Liver (tissue), 8 donors: ENCODE measurements at regions not wholly inside any gene's neighbourhood (a gene's known extent, or its start where the extent isn't known, plus 50 kb on each side); places are given as distances from the start of the nearest gene placed in this dataset.

Source experiments
- DNase-seq: peaks from one replicate; pipeline ENCODE4 v3.0.0-alpha.2; 2017; ENCODE audit warnings: low spot score
- H3K27ac ChIP-seq, 2 donors: one replicate each; pipeline ENCODE4 v1.7.0; 2013; ENCODE audit warnings: inconsistent platforms in 2 of 2, low read length in 2 of 2, control low read depth in 1 of 2, low read depth in 1 of 2, mild to moderate bottlenecking in 1 of 2
- H3K27me3 ChIP-seq, 4 donors: one replicate each; pipeline versions ENCODE4 v1.6.1 to v1.7.0; 2013; ENCODE audit warnings: low read length in 3 of 4, inconsistent platforms in 1 of 4, mild to moderate bottlenecking in 1 of 4, moderate library complexity in 1 of 4; ENCODE audit not compliant: control insufficient read depth in 4 of 4, insufficient read depth in 4 of 4
- H3K36me3 ChIP-seq, 4 donors: one replicate each; pipeline versions ENCODE4 v1.6.1 to v1.7.0; 2013; ENCODE audit warnings: low read length in 3 of 4, mild to moderate bottlenecking in 3 of 4, low read depth in 1 of 4, moderate library complexity in 1 of 4; ENCODE audit not compliant: control insufficient read depth in 4 of 4, insufficient read depth in 3 of 4
- H3K4me1 ChIP-seq, 4 donors: one replicate each; pipeline versions ENCODE4 v1.6.1 to v1.7.0; 2013; ENCODE audit warnings: low read length in 3 of 4, mild to moderate bottlenecking in 3 of 4, moderate library complexity in 1 of 4; ENCODE audit not compliant: control insufficient read depth in 4 of 4, insufficient read depth in 4 of 4
- H3K4me3 ChIP-seq, 3 donors: one replicate each; pipeline versions ENCODE4 v1.6.1 to v1.7.0; 2013; ENCODE audit warnings: low read length in 3 of 3, control low read depth in 1 of 3, low read depth in 1 of 3, mild to moderate bottlenecking in 1 of 3
- H3K9ac ChIP-seq, 2 donors: one replicate each; pipeline ENCODE4 v1.7.0; 2013; ENCODE audit warnings: low read length in 2 of 2, mild to moderate bottlenecking in 2 of 2, moderate library complexity in 2 of 2, control low read depth in 1 of 2, low read depth in 1 of 2
- H3K9me3 ChIP-seq, 4 donors: one replicate each; pipeline versions ENCODE4 v1.6.1 to v1.7.0; 2013; ENCODE audit warnings: low read length in 3 of 4; ENCODE audit not compliant: control insufficient read depth in 4 of 4
- EGR1 ChIP-seq, 2 donors: IDR thresholded peaks; 2 replicates each; pipeline ENCODE4 v1.6.1; 2016 to 2018; ENCODE audit warnings: antibody characterized with exemption in 2 of 2, low read depth in 2 of 2
- FOXA1 ChIP-seq: IDR thresholded peaks from 2 replicates; pipeline ENCODE4 v1.6.1; 2016; ENCODE audit warnings: antibody characterized with exemption
- GABPA ChIP-seq, 2 donors: IDR thresholded peaks in 1 of 2; conservative IDR thresholded peaks in 1 of 2; 2 replicates each; pipeline ENCODE4 v1.6.1; 2016; ENCODE audit warnings: antibody characterized with exemption in 2 of 2, mild to moderate bottlenecking in 1 of 2, moderate library complexity in 1 of 2
- HNF4G ChIP-seq: IDR thresholded peaks from 2 replicates; pipeline ENCODE4 v1.6.1; 2016; ENCODE audit warnings: antibody characterized with exemption
- NR2F2 ChIP-seq: IDR thresholded peaks from 2 replicates; pipeline ENCODE4 v1.6.1; 2016; ENCODE audit warnings: antibody characterized with exemption
- RAD21 ChIP-seq, 2 donors: IDR thresholded peaks; 2 replicates each; pipeline ENCODE4 v1.6.1; 2016; ENCODE audit warnings: antibody characterized with exemption in 2 of 2, mild to moderate bottlenecking in 2 of 2
- SP1 ChIP-seq: IDR thresholded peaks from 2 replicates; pipeline ENCODE4 v1.6.1; 2018; ENCODE audit warnings: antibody characterized with exemption, mild to moderate bottlenecking
- TAF1 ChIP-seq: conservative IDR thresholded peaks from 2 replicates; pipeline ENCODE4 v1.6.1; 2016; ENCODE audit warnings: antibody characterized with exemption, mild to moderate bottlenecking
- YY1 ChIP-seq: IDR thresholded peaks from 2 replicates; pipeline ENCODE4 v1.6.1; 2016; ENCODE audit warnings: antibody characterized with exemption, mild to moderate bottlenecking
- WGBS: extraction: QIAGEN DNeasy Blood & Tissue Kit; methylation state at CpG from one replicate; pipeline ENCODE4 v1.1.7; 2013; 5-methylcytosine and 5-hydroxymethylcytosine counted together
- TF ChIP-seq, protein P1 (sequence below): fragments of 150-350 bp; IDR thresholded peaks from 2 replicates; pipeline ENCODE4 v1.5.1; 2017; ENCODE audit warnings: improper control_type of control experiment, low read depth, low read length; ENCODE audit not compliant: missing input control
- TF ChIP-seq, protein P2 (sequence below): IDR thresholded peaks from 2 replicates; pipeline ENCODE4 v1.6.1; 2016; ENCODE audit warnings: antibody characterized with exemption
- TF ChIP-seq, protein P3 (sequence below): IDR thresholded peaks from 2 replicates; pipeline ENCODE4 v1.6.1; 2016; ENCODE audit warnings: antibody characterized with exemption, mild to moderate bottlenecking
- donor health status: healthy.
- donor health status: healthy.
- donor health status: healthy.
- donor health status: healthy.
- donor health status: healthy.

DNA sequence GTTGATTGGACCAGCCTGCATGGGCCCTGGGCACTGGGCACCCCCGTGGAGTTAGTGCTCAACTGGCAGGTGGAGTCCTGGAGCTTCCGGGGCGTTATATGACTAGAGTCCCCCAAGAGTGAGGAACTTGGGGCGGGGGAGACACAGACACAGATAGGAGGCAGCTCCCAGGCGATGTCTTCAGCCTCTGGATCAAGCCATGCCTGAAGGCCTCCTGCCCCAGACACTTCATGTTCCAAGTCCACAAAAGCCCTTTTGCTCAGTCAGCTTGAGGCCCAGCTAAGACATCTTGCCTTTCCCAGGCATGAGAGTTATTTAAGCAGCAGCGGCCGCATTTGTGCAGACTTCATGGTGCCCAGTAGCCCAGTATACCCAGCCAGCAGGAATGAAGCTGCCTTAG, 136.6 kb upstream of the CIBAR2 start (continued):
- TF ChIP-seq, protein P1, sequence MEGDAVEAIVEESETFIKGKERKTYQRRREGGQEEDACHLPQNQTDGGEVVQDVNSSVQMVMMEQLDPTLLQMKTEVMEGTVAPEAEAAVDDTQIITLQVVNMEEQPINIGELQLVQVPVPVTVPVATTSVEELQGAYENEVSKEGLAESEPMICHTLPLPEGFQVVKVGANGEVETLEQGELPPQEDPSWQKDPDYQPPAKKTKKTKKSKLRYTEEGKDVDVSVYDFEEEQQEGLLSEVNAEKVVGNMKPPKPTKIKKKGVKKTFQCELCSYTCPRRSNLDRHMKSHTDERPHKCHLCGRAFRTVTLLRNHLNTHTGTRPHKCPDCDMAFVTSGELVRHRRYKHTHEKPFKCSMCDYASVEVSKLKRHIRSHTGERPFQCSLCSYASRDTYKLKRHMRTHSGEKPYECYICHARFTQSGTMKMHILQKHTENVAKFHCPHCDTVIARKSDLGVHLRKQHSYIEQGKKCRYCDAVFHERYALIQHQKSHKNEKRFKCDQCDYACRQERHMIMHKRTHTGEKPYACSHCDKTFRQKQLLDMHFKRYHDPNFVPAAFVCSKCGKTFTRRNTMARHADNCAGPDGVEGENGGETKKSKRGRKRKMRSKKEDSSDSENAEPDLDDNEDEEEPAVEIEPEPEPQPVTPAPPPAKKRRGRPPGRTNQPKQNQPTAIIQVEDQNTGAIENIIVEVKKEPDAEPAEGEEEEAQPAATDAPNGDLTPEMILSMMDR, result no peak
- TF ChIP-seq GABPA (IDR thresholded peaks at IDR 0.05 in 1 of 2, conservative IDR thresholded peaks at IDR 0.05 in 1 of 2), result no peak
- no peak for TF ChIP-seq FOXA1
- TF ChIP-seq YY1, result no peak
- TF ChIP-seq TAF1, result no peak

DNA sequence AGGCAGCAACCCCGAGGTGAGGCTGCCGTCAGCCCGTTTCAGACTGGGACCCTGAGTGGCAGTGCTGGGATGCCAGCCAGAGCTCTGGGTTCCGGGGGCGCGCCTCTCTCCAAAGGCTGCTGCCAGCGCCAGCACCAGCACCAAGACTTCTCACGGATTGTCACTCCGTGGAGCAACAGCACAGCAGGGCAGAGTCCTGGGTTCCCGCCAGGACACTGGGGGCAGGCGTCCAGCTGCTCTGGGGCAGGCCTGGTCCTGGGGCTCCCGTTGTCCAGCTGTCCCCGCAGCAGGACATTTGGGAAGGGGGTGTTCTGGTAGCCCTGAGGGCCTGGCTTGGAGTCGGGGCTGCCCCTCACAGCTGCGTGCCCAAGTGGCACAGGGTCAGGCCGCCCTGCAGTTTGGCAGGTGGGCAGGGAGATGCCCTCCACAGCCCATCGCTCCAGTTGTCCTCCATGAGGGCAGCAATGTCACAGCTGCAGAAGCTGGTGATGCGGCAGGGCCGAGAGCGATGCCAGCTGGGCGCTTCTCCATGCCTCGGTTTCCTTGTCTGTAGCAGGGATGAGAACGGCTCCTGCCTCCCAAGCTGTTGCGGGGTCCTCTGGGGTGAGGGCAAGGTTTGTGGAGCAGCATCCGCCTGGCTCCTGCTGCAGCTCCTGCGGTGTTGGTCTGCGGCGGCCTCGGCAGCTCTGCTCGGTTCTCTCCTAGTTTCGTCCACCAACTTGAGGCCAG, 137.3 kb upstream of the CIBAR2 start:
- no peak for TF ChIP-seq RAD21 (IDR thresholded peaks at IDR 0.05)
- TF ChIP-seq TAF1, result no peak
- TF ChIP-seq, protein P2, sequence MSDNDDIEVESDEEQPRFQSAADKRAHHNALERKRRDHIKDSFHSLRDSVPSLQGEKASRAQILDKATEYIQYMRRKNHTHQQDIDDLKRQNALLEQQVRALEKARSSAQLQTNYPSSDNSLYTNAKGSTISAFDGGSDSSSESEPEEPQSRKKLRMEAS, result no peak
- TF ChIP-seq, protein P3, sequence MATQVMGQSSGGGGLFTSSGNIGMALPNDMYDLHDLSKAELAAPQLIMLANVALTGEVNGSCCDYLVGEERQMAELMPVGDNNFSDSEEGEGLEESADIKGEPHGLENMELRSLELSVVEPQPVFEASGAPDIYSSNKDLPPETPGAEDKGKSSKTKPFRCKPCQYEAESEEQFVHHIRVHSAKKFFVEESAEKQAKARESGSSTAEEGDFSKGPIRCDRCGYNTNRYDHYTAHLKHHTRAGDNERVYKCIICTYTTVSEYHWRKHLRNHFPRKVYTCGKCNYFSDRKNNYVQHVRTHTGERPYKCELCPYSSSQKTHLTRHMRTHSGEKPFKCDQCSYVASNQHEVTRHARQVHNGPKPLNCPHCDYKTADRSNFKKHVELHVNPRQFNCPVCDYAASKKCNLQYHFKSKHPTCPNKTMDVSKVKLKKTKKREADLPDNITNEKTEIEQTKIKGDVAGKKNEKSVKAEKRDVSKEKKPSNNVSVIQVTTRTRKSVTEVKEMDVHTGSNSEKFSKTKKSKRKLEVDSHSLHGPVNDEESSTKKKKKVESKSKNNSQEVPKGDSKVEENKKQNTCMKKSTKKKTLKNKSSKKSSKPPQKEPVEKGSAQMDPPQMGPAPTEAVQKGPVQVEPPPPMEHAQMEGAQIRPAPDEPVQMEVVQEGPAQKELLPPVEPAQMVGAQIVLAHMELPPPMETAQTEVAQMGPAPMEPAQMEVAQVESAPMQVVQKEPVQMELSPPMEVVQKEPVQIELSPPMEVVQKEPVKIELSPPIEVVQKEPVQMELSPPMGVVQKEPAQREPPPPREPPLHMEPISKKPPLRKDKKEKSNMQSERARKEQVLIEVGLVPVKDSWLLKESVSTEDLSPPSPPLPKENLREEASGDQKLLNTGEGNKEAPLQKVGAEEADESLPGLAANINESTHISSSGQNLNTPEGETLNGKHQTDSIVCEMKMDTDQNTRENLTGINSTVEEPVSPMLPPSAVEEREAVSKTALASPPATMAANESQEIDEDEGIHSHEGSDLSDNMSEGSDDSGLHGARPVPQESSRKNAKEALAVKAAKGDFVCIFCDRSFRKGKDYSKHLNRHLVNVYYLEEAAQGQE, result no peak
- no peak for TF ChIP-seq FOXA1
- no peak for TF ChIP-seq YY1
- no peak for TF ChIP-seq EGR1 (IDR thresholded peaks at IDR 0.05; ENCODE audit: low read depth in 2 of 2)
- TF ChIP-seq NR2F2, result no peak
- TF ChIP-seq HNF4G, result no peak
- TF ChIP-seq SP1, result no peak
- TF ChIP-seq, protein P1, result no peak
- Histone ChIP-seq H3K9me3 (no peaks in the 10 kb centered on the region), H3K27me3 (no peaks in the 10 kb centered on the region), H3K9ac (no peak overlapping the region), H3K4me3 (no peak overlapping the region), H3K4me1 (peaks cover 1 to 36% (median 16%) of the 10 kb centered on the region in 4 donors), H3K27ac (no peak overlapping the region), H3K36me3 (no peaks in the 10 kb centered on the region)
- DNase-seq, result no peak
- 78% methylated on average over 31 of the region's 31 CpGs for WGBS

DNA sequence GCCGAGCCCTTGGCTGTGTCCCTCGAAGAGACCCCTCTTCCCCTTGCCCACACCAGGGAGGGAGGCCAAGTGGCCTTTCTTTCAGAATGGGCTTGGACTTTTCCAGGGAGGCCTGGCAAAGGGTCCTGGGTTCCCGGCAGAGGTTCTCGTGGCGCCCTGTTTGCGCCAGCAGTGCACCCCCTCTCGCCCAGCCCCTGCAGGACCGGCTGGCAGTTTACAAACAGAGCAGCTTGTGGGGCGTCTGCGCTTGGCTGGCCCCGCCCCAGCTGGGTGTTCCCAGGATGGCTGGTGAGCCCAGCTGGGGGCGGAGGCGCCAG, 137.8 kb upstream of the CIBAR2 start:
- 86% methylated on average over 13 of the region's 13 CpGs for whole genome bisulfite sequencing
- Histone ChIP-seq H3K9ac (no peak overlapping the region), H3K4me1 (peaks cover 1 to 36% (median 16%) of the 10 kb centered on the region in 4 donors), H3K36me3 (no peaks in the 10 kb centered on the region), H3K27me3 (no peaks in the 10 kb centered on the region), H3K9me3 (no peaks in the 10 kb centered on the region), H3K27ac (no peak overlapping the region), H3K4me3 (no peak overlapping the region)
- DNase-seq, result no peak
- TF ChIP-seq, protein P3, result no peak
- TF ChIP-seq GABPA (IDR thresholded peaks at IDR 0.05 in 1 of 2, conservative IDR thresholded peaks at IDR 0.05 in 1 of 2), result no peak
